NT2/D1 (cell line): ENCODE measurements at regions not wholly inside any gene's neighbourhood (a gene's known extent, or its start where the extent isn't known, plus 50 kb on each side); places are given as distances from the start of the nearest gene placed in this dataset.
A peak's percentile ranks its signal among the peaks of the same experiment; 100 is the strongest.
"Not testable (repeated sequence)": the region's sequence is repeated elsewhere in the genome, so short reads cannot be mapped to it uniquely, and the experiment has no call there.

Experiments
- DNase-seq: peaks from one replicate; pipeline ENCODE4 v3.0.0-alpha.2; 2011; ENCODE audit warnings: low read depth, low spot score
- H3K27me3 ChIP-seq: 2 replicates; pipeline ENCODE4 v1.6.0; 2011; ENCODE audit warnings: mild to moderate bottlenecking; ENCODE audit not compliant: insufficient read length, insufficient read depth
- H3K36me3 ChIP-seq: 2 replicates; pipeline ENCODE4 v1.6.1; 2011; ENCODE audit warnings: mild to moderate bottlenecking, low read length, mixed read lengths; ENCODE audit not compliant: insufficient read depth, insufficient read length
- H3K4me1 ChIP-seq: 2 replicates; pipeline ENCODE4 v1.5.1; 2011; ENCODE audit not compliant: insufficient read depth, insufficient read length
- H3K4me3 ChIP-seq: 2 replicates; pipeline ENCODE4 v1.5.1; 2011; ENCODE audit warnings: low read depth; ENCODE audit not compliant: insufficient read length
- H3K9ac ChIP-seq: 2 replicates; pipeline ENCODE4 v1.6.0; 2011; ENCODE audit warnings: low read depth; ENCODE audit not compliant: insufficient read length
- H3K9me3 ChIP-seq: 2 replicates; pipeline ENCODE4 v1.5.1; 2011; ENCODE audit warnings: mild to moderate bottlenecking, low read length; ENCODE audit not compliant: insufficient read depth
- SUZ12 ChIP-seq: IDR thresholded peaks from 2 replicates; pipeline ENCODE4 v1.6.1; 2011; ENCODE audit not compliant: insufficient read length, insufficient read depth; ENCODE audit errors: extremely low read depth
- YY1 ChIP-seq: IDR thresholded peaks from 2 replicates; pipeline ENCODE4 v1.6.1; 2011; ENCODE audit not compliant: insufficient read length, insufficient read depth
- ZNF274 ChIP-seq: IDR thresholded peaks from 2 replicates; pipeline ENCODE4 v1.6.1; 2011; ENCODE audit warnings: mild to moderate bottlenecking, low read depth, low read length

GRCh38 chr2:239648607-239649006 lies 247.8 kb upstream of the HDAC4 start:
- no peak for TF ChIP-seq SUZ12
- TF ChIP-seq ZNF274, result no peak
- TF ChIP-seq YY1, result no peak
- no peak overlapping the region for H3K4me3 ChIP-seq
- no peak overlapping the region for H3K9ac ChIP-seq
- no peaks in the 10 kb centered on the region for H3K27me3 ChIP-seq
- H3K9me3 ChIP-seq, result peaks cover 6% of the 10 kb centered on the region; the same call in 1 of the 2 replicates
- no peaks in the 10 kb centered on the region for H3K36me3 ChIP-seq
- DNase-seq, result peak; percentile 16
- H3K4me1 ChIP-seq, result no peaks in the 10 kb centered on the region

DNA sequence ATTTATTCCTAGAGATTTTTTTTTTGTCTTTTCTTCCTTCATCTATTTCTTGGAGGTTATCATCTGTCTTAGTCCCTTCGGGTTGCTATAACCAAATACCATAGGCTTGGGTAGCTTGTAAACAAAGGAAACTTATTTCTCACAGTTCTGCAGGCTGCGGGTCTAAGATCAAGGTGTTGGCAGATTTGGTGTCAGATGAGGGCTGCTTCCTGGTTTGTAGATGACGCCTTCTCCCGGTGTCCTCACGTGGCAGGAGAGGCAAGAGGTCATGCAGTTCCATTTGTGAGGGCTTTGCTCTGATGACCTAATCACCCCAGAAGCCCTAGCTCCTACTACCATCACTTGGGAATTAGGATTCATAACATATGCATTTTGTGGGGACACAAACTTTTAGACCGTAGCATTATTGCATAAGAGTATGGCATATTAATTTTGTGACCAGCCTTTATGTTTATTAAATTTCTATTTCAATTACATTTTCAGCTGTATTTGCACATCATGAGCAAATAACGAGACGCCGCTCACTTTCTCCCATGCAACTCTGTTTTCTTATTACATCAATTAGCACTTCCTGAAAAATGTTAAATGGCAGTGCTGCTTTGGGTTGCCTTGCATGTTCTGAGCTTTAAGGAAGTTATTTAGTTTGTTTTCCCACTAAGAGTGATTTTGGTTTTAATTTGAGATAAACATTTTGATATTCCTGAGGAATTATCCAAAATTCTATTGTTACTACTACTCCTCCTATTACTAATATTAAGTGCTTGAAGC lies 246.4 kb upstream of the HDAC4 start:
- H3K4me3 ChIP-seq, result no peak overlapping the region
- no peak overlapping the region for H3K9ac ChIP-seq
- DNase-seq, result no peak
- TF ChIP-seq YY1, result no peak
- no peak for TF ChIP-seq ZNF274
- TF ChIP-seq SUZ12, result no peak
- no peaks in the 10 kb centered on the region for H3K36me3 ChIP-seq
- no peaks in the 10 kb centered on the region for H3K4me1 ChIP-seq
- H3K9me3 ChIP-seq, result peaks cover 10% of the 10 kb centered on the region; the same call in 1 of the 2 replicates
- no peaks in the 10 kb centered on the region for H3K27me3 ChIP-seq

GRCh38 chr2:239646184-239646583 lies 245.4 kb upstream of the HDAC4 start:
- H3K9me3 ChIP-seq, result peaks cover 10% of the 10 kb centered on the region; the same call in 1 of the 2 replicates
- H3K36me3 ChIP-seq, result no peaks in the 10 kb centered on the region
- no peaks in the 10 kb centered on the region for H3K27me3 ChIP-seq
- TF ChIP-seq ZNF274, result no peak
- TF ChIP-seq SUZ12, result no peak
- no peak for TF ChIP-seq YY1
- H3K4me3 ChIP-seq, result no peak overlapping the region
- DNase-seq, result no peak
- H3K9ac ChIP-seq, result no peak overlapping the region
- no peaks in the 10 kb centered on the region for H3K4me1 ChIP-seq

- H3K36me3 ChIP-seq, result not testable (repeated sequence)
These were observed 243.8 kb upstream of the HDAC4 start for GRCh38 chr2:239644594-239644993.

GRCh38 chr2:239644011-239644410 lies 243.2 kb upstream of the HDAC4 start:
- no peaks in the 10 kb centered on the region for H3K27me3 ChIP-seq
- no peak overlapping the region for H3K4me3 ChIP-seq
- DNase-seq, result no peak
- TF ChIP-seq SUZ12 (no peak), YY1 (no peak), ZNF274 (no peak)
- no peaks in the 10 kb centered on the region for H3K4me1 ChIP-seq
- H3K9me3 ChIP-seq, result peaks cover 5% of the 10 kb centered on the region; the same call in 1 of the 2 replicates
- H3K36me3 ChIP-seq, result no peaks in the 10 kb centered on the region
- H3K9ac ChIP-seq, result no peak overlapping the region

More at GRCh38 chr2:239644594-239644993, 243.8 kb upstream of the HDAC4 start:
- H3K4me3 ChIP-seq, H3K27me3 ChIP-seq, H3K4me1 ChIP-seq, H3K9ac ChIP-seq, H3K9me3 ChIP-seq, DNase-seq: not testable (repeated sequence)

- no peaks in the 10 kb centered on the region for H3K4me1 ChIP-seq
- H3K9me3 ChIP-seq, result peaks cover 5% of the 10 kb centered on the region; the same call in 1 of the 2 replicates
- H3K36me3 ChIP-seq, result no peaks in the 10 kb centered on the region
- no peaks in the 10 kb centered on the region for H3K27me3 ChIP-seq
- no peak for TF ChIP-seq YY1
- no peak for TF ChIP-seq ZNF274
- no peak for TF ChIP-seq SUZ12
- no peak overlapping the region for H3K4me3 ChIP-seq
- H3K9ac ChIP-seq, result no peak overlapping the region
- DNase-seq, result no peak
These were observed 241.7 kb upstream of the HDAC4 start for GRCh38 chr2:239642406-239643004.

DNA sequence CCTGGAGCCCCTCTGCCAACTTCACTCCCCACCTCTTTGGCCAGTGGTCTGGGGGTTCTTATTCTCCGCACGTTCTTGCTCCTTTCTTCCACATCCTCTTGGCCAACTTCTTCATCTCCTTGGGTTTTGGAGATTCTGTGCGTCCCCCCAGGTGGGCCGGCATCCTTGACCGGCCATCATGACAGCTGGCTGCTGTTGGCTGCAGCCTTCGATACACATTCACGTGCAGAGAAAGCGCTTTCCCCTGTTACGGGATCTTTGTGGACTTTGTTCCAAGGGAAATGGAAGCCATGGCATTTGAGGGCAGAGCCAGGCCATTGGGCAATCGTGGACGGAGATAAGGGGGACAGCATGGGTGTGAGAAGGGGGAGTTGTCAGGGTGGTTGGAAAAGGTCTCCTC lies 241.1 kb upstream of the HDAC4 start:
- not testable (repeated sequence) for H3K4me3 ChIP-seq, DNase-seq, H3K36me3 ChIP-seq, H3K27me3 ChIP-seq, H3K9me3 ChIP-seq, H3K9ac ChIP-seq, H3K4me1 ChIP-seq
